IMR-90 (cell line): ENCODE measurements at regions not wholly inside any gene's neighbourhood (a gene's known extent, or its start where the extent isn't known, plus 50 kb on each side); places are given as distances from the start of the nearest gene placed in this dataset.

Experiments used
- ATAC-seq: fragments of 200-7000 bp; cut with Tn5 transposase; 2 replicates; pipeline ENCODE4 v1.9.1; 2020; ENCODE audit warnings: low read depth, mild to moderate bottlenecking, moderate library complexity
- BruUV-seq: library from RNA; stranded (reverse); fragments of 400-500 nt; replicated peaks from 2 replicates; lab custom pipeline; 2021; lab: Mats Ljungman, UMichigan
- CTCF ChIA-PET: fragments of 300-600 bp; formaldehyde crosslinking; extraction: SDS; loops from one replicate; lab custom pipeline; 2021; ENCODE audit warnings: antibody characterized with exemption; lab: Yijun Ruan, JAX
- POLR2A ChIA-PET: fragments of 300-600 bp; sonication (Branson Sonifier 250); formaldehyde crosslinking; loops from one replicate; lab custom pipeline; 2022; ENCODE audit warnings: antibody characterized with exemption; ENCODE audit not compliant: unreplicated experiment; lab: Charles Lee
- DNase-seq: peaks from one replicate; pipeline ENCODE4 v3.0.0; 2013
- H2AFZ ChIP-seq: replicated peaks from 2 replicates; pipeline ENCODE3; 2013; ENCODE audit warnings: low read length, mild to moderate bottlenecking; ENCODE audit not compliant: poor library complexity
- H2AK5ac ChIP-seq: 2 replicates; pipeline ENCODE4 v1.6.1; 2013; ENCODE audit warnings: low read depth, low read length, inconsistent platforms
- H2AK9ac ChIP-seq: replicated peaks from 2 replicates; pipeline ENCODE3; 2013; ENCODE audit warnings: mild to moderate bottlenecking, low read depth, low read length, moderate library complexity; ENCODE audit not compliant: poor library complexity
- H2BK120ac ChIP-seq: 2 replicates; pipeline ENCODE4 v1.6.1; 2013; ENCODE audit warnings: low read depth, low read length, inconsistent platforms
- H2BK15ac ChIP-seq: 3 replicates; pipeline ENCODE4 v1.6.1; 2013; ENCODE audit warnings: low read depth, low read length, inconsistent platforms
- H2BK20ac ChIP-seq: 2 replicates; pipeline ENCODE4 v1.6.1; 2013; ENCODE audit warnings: low read depth, mild to moderate bottlenecking, inconsistent platforms, low read length, moderate library complexity
- H2BK5ac ChIP-seq: 2 replicates; pipeline ENCODE4 v1.6.1; 2013; ENCODE audit warnings: mild to moderate bottlenecking, low read depth, low read length, inconsistent platforms; ENCODE audit not compliant: poor library complexity, severe bottlenecking
- H3K14ac ChIP-seq: replicated peaks from 2 replicates; pipeline ENCODE4 v1.6.1; 2013; ENCODE audit warnings: low read depth, low read length, inconsistent platforms
- H3K18ac ChIP-seq: 2 replicates; pipeline ENCODE4 v1.6.1; 2013; ENCODE audit warnings: low read depth, low read length, control low read depth
- H3K23ac ChIP-seq: 2 replicates; pipeline ENCODE4 v1.6.1; 2013; ENCODE audit warnings: low read depth, low read length, inconsistent platforms
- H3K27ac ChIP-seq: 2 replicates; pipeline ENCODE4 v1.5.1; 2013; ENCODE audit warnings: mild to moderate bottlenecking, control low read depth, low read length; ENCODE audit not compliant: insufficient read depth
- H3K27me3 ChIP-seq: 2 replicates; pipeline ENCODE4 v1.6.1; 2013; ENCODE audit warnings: low read length; ENCODE audit not compliant: control insufficient read depth, insufficient read depth
- H3K36me3 ChIP-seq: 2 replicates; pipeline ENCODE4 v1.6.1; 2013; ENCODE audit warnings: low read length, mixed read lengths; ENCODE audit not compliant: control insufficient read depth, insufficient read depth
- H3K4ac ChIP-seq: 2 replicates; pipeline ENCODE4 v1.6.1; 2013; ENCODE audit warnings: low read depth, low read length, inconsistent platforms
- H3K4me1 ChIP-seq: 2 replicates; pipeline ENCODE4 v1.6.1; 2013; ENCODE audit warnings: low read length, mixed read lengths; ENCODE audit not compliant: control insufficient read depth, insufficient read depth
- H3K4me2 ChIP-seq: 2 replicates; pipeline ENCODE4 v1.6.1; 2013; ENCODE audit warnings: low read depth, mild to moderate bottlenecking, control low read depth, low read length, moderate library complexity
- H3K4me3 ChIP-seq: 2 replicates; pipeline ENCODE4 v1.5.1; 2013; ENCODE audit warnings: low read depth, mild to moderate bottlenecking, control low read depth, low read length, moderate library complexity; ENCODE audit not compliant: insufficient read depth
- H3K56ac ChIP-seq: 2 replicates; pipeline ENCODE4 v1.6.1; 2013; ENCODE audit warnings: low read length, inconsistent platforms; ENCODE audit not compliant: insufficient read depth; ENCODE audit errors: extremely low read depth
- H3K79me1 ChIP-seq, 2 experiments: 2 replicates each; pipeline ENCODE4 v1.6.1; 2013; ENCODE audit warnings: low read length in 2 of 2, inconsistent platforms in 1 of 2, low read depth in 1 of 2
- H3K9ac ChIP-seq: 2 replicates; pipeline ENCODE4 v1.6.1; 2013; ENCODE audit warnings: low read depth, low read length, control low read depth
- H3K9me1 ChIP-seq: 2 replicates; pipeline ENCODE4 v1.6.1; 2013; ENCODE audit warnings: low read length, inconsistent platforms; ENCODE audit not compliant: insufficient read depth
- H3K9me3 ChIP-seq: 2 replicates; pipeline ENCODE4 v1.6.1; 2013; ENCODE audit warnings: low read length; ENCODE audit not compliant: control insufficient read depth, insufficient read depth
- H4K20me1 ChIP-seq: 2 replicates; pipeline ENCODE4 v1.6.1; 2013; ENCODE audit warnings: low read length, inconsistent platforms; ENCODE audit not compliant: insufficient read depth
- H4K5ac ChIP-seq: 2 replicates; pipeline ENCODE4 v1.6.1; 2013; ENCODE audit warnings: mild to moderate bottlenecking, low read depth, low read length, control low read depth
- H4K8ac ChIP-seq, 2 experiments: 2 replicates each; pipeline ENCODE4 v1.6.1; 2013; ENCODE audit warnings: low read depth in 2 of 2, low read length in 2 of 2, control low read depth in 1 of 2, inconsistent platforms in 1 of 2
- H4K91ac ChIP-seq: 2 replicates; pipeline ENCODE4 v1.6.1; 2013; ENCODE audit warnings: low read depth, low read length, inconsistent platforms; ENCODE audit not compliant: insufficient read depth
- BHLHE40 ChIP-seq: fragments of 150-350 bp; IDR thresholded peaks from 2 replicates; pipeline ENCODE4 v1.6.1; 2016; ENCODE audit warnings: mild to moderate bottlenecking, low read depth, low read length
- FOS ChIP-seq: fragments of 150-350 bp; IDR thresholded peaks from 2 replicates; pipeline ENCODE4 v1.6.1; 2016; ENCODE audit warnings: low read depth, low read length
- MXI1 ChIP-seq: IDR thresholded peaks from 2 replicates; pipeline ENCODE4 v1.6.1; 2012; ENCODE audit warnings: low read depth, mild to moderate bottlenecking, low read length, moderate library complexity, borderline replicate concordance
- POLR2A ChIP-seq: IDR thresholded peaks from 2 replicates; pipeline ENCODE4 v1.6.1; 2012; ENCODE audit warnings: mild to moderate bottlenecking, low read depth, low read length
- RAD21 ChIP-seq: IDR thresholded peaks from 2 replicates; pipeline ENCODE4 v1.6.1; 2012; ENCODE audit warnings: low read length, improper control_type of control experiment
- RCOR1 ChIP-seq: IDR thresholded peaks from 2 replicates; pipeline ENCODE4 v1.6.1; 2012; ENCODE audit warnings: mild to moderate bottlenecking, low read length, improper control_type of control experiment; ENCODE audit not compliant: insufficient replicate concordance
- WGBS, 2 experiments: methylation state at CpG; one replicate each; pipeline versions ENCODE4 v1.1.5 to v1.1.7; 2013; ENCODE audit warnings: missing lambda C conversion rate in 2 of 2; ENCODE audit not compliant: insufficient read length in 1 of 2; ENCODE audit errors: extremely low coverage in 2 of 2; 5-methylcytosine and 5-hydroxymethylcytosine counted together
- dilution Hi-C: fragments of 300-500 bp; cut with HindIII; formaldehyde crosslinking; loops from one replicate; pipeline ENCODE4 v1.14.3; 2018; ENCODE audit warnings: low sequenced_read_pairs; ENCODE audit not compliant: unreplicated experiment
- in situ Hi-C: fragments of 300-500 bp; cut with MboI; formaldehyde crosslinking; loops from 3 replicates; pipeline ENCODE4 v1.14.3; 2019; ENCODE audit warnings: low sequenced_read_pairs, inconsistent platforms, mixed read lengths
- intact Hi-C: fragments of 100-400 bp; cut with micrococcal nuclease; formaldehyde crosslinking; loops from 2 replicates; pipeline ENCODE4 v1.10.0; 2022
- TF ChIP-seq, protein P1 (sequence below): conservative IDR thresholded peaks from 2 replicates; pipeline ENCODE4 v1.5.1; 2012; ENCODE audit warnings: mild to moderate bottlenecking, low read depth, low read length, improper control_type of control experiment
- TF ChIP-seq, protein P2 (sequence below): fragments of 150-350 bp; IDR thresholded peaks from 2 replicates; pipeline ENCODE4 v1.6.1; 2017; ENCODE audit warnings: mild to moderate bottlenecking, antibody characterized with exemption, low read length, low read depth
- TF ChIP-seq, protein P3 (sequence below): fragments of 150-350 bp; IDR thresholded peaks from 2 replicates; pipeline ENCODE4 v1.6.1; 2016; ENCODE audit warnings: low read depth, mild to moderate bottlenecking, low read length, moderate library complexity, borderline replicate concordance

DNA sequence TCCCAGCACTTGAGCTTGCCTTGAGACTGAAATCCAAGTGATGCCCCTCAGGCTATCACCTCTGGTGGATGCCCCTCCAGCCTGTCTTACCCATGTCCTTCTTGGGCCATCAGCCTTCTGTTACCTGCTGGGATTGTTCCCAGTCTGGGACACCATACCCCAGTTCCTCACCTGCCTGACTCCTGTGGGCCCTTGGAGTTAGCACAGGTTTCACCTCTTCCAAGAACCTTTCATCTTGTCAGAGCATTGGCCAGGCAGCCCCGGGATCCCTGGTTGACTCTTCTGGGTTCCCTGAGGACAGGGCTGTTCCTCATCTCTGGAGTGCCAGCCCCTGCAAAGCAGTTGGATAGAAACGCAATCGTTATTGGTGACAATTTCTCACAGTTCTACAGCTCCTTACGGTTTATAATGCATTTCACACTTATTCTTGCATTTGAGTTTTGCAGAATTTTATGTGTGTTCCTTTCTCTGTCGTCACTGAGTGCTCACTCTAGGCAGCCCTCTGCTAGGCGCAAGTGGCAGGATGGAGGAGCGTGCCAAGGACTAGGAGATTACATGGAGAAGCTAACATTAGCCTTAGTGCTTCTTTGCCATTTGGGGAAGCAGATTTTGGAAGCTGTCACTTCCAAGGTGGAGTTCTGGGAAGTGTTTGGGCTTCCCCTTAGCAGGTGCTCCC lies 139.7 kb downstream of the DDX1 start:
- H3K27me3 ChIP-seq, result peaks cover 18% of the 10 kb centered on the region
- BruUV-seq, result no TSS peak
- CTCF ChIA-PET, result no interaction called here
- no peak overlapping the region for H3K23ac ChIP-seq
- no peak overlapping the region for H3K4me2 ChIP-seq
- no peak overlapping the region for H3K4ac ChIP-seq
- POLR2A ChIA-PET, result no interaction called here
- whole genome bisulfite sequencing, 2 experiments, result 60% methylated on average over 1 of the region's 7 CpGs; no CpG with 5 or more reads in 1 of the 2 experiments
- H3K9me1 ChIP-seq, result no peaks in the 10 kb centered on the region
- H3K27ac ChIP-seq, result no peak overlapping the region
- no peak overlapping the region for H4K5ac ChIP-seq
- no peaks in the 10 kb centered on the region for H3K9me3 ChIP-seq
- no peaks in the 10 kb centered on the region for H3K36me3 ChIP-seq
- no peak for TF ChIP-seq FOS
- TF ChIP-seq RCOR1, result no peak
- TF ChIP-seq POLR2A, result no peak
- TF ChIP-seq BHLHE40, result no peak
- TF ChIP-seq, protein P1, sequence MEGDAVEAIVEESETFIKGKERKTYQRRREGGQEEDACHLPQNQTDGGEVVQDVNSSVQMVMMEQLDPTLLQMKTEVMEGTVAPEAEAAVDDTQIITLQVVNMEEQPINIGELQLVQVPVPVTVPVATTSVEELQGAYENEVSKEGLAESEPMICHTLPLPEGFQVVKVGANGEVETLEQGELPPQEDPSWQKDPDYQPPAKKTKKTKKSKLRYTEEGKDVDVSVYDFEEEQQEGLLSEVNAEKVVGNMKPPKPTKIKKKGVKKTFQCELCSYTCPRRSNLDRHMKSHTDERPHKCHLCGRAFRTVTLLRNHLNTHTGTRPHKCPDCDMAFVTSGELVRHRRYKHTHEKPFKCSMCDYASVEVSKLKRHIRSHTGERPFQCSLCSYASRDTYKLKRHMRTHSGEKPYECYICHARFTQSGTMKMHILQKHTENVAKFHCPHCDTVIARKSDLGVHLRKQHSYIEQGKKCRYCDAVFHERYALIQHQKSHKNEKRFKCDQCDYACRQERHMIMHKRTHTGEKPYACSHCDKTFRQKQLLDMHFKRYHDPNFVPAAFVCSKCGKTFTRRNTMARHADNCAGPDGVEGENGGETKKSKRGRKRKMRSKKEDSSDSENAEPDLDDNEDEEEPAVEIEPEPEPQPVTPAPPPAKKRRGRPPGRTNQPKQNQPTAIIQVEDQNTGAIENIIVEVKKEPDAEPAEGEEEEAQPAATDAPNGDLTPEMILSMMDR, result no peak
- TF ChIP-seq RAD21, result no peak
- TF ChIP-seq, protein P2, sequence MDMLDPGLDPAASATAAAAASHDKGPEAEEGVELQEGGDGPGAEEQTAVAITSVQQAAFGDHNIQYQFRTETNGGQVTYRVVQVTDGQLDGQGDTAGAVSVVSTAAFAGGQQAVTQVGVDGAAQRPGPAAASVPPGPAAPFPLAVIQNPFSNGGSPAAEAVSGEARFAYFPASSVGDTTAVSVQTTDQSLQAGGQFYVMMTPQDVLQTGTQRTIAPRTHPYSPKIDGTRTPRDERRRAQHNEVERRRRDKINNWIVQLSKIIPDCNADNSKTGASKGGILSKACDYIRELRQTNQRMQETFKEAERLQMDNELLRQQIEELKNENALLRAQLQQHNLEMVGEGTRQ, result no peak
- TF ChIP-seq, protein P3, sequence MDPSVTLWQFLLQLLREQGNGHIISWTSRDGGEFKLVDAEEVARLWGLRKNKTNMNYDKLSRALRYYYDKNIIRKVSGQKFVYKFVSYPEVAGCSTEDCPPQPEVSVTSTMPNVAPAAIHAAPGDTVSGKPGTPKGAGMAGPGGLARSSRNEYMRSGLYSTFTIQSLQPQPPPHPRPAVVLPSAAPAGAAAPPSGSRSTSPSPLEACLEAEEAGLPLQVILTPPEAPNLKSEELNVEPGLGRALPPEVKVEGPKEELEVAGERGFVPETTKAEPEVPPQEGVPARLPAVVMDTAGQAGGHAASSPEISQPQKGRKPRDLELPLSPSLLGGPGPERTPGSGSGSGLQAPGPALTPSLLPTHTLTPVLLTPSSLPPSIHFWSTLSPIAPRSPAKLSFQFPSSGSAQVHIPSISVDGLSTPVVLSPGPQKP, result no peak
- no peak for TF ChIP-seq MXI1
- no peak overlapping the region for H3K4me3 ChIP-seq
- intact Hi-C loops, result loop anchor here (10.0 kb wide), 1 partner anchor 893 kb away; no protein-coding TSS in a partner anchor
- H3K56ac ChIP-seq, result no peak overlapping the region
- H2BK20ac ChIP-seq, result no peak overlapping the region
- no peak overlapping the region for H4K8ac ChIP-seq
- no peak overlapping the region for H2BK120ac ChIP-seq
- no peaks in the 10 kb centered on the region for H4K20me1 ChIP-seq
- DNase-seq (no peak), ATAC-seq (no peak)
- no peak overlapping the region for H3K9ac ChIP-seq
- no peak overlapping the region for H3K14ac ChIP-seq
- in situ Hi-C loops, result no loop called here
- H2AK5ac ChIP-seq, result no peak overlapping the region
- no peak overlapping the region for H3K18ac ChIP-seq
- H2BK5ac ChIP-seq, result no peak overlapping the region
- no peak overlapping the region for H2BK15ac ChIP-seq
- H2AK9ac ChIP-seq, result no peak overlapping the region
- no peak overlapping the region for H2AFZ ChIP-seq
- H3K4me1 ChIP-seq, result peaks cover 2% of the 10 kb centered on the region; the same call in 1 of the 2 replicates
- H3K79me1 ChIP-seq, result no peaks in the 10 kb centered on the region
- no peak overlapping the region for H4K91ac ChIP-seq
- dilution Hi-C loops, result no loop called here
